Osteoblast (primary cell): ENCODE measurements at regions not wholly inside any gene's neighbourhood (a gene's known extent, or its start where the extent isn't known, plus 50 kb on each side); places are given as distances from the start of the nearest gene placed in this dataset.

ENCODE experiments used
- DNase-seq: peaks from one replicate; pipeline ENCODE4 v3.0.0; 2011; ENCODE audit warnings: low spot score, mixed read lengths; ENCODE audit not compliant: insufficient read length; ENCODE audit errors: missing footprints
- H2AFZ ChIP-seq: 2 replicates; pipeline ENCODE4 v1.6.0; 2011; ENCODE audit warnings: mild to moderate bottlenecking, low read length
- H3K27ac ChIP-seq: 2 replicates; pipeline ENCODE4 v1.5.1; 2011; ENCODE audit warnings: mild to moderate bottlenecking, low read depth, low read length, moderate library complexity
- H3K27me3 ChIP-seq: 2 replicates; pipeline ENCODE4 v1.6.0; 2012; ENCODE audit warnings: mild to moderate bottlenecking, control low read depth, inconsistent platforms, low read length, moderate library complexity; ENCODE audit not compliant: insufficient read depth
- H3K36me3 ChIP-seq: 2 replicates; pipeline ENCODE4 v1.5.1; 2011; ENCODE audit warnings: mild to moderate bottlenecking, low read length, control low read depth, moderate library complexity; ENCODE audit not compliant: insufficient read depth
- H3K4me1 ChIP-seq: 2 replicates; pipeline ENCODE4 v1.5.1; 2011; ENCODE audit warnings: mild to moderate bottlenecking, low read length, control low read depth, moderate library complexity; ENCODE audit not compliant: insufficient read depth
- H3K4me2 ChIP-seq: 2 replicates; pipeline ENCODE4 v1.6.0; 2011; ENCODE audit warnings: mild to moderate bottlenecking, low read length; ENCODE audit not compliant: insufficient read depth
- H3K4me3 ChIP-seq: fragments of 200-600 bp; sonication (generic); 3 replicates; pipeline ENCODE4 v1.5.1; 2012; ENCODE audit warnings: mild to moderate bottlenecking, low read length, inconsistent platforms; ENCODE audit not compliant: insufficient read depth
- H3K79me2 ChIP-seq: 2 replicates; pipeline ENCODE4 v1.6.0; 2012; ENCODE audit warnings: mild to moderate bottlenecking, low read length, control low read depth, inconsistent platforms; ENCODE audit not compliant: insufficient read depth
- H3K9me3 ChIP-seq: 2 replicates; pipeline ENCODE4 v1.5.1; 2011; ENCODE audit warnings: low read depth, low read length, control low read depth
- H4K20me1 ChIP-seq: 2 replicates; pipeline ENCODE4 v1.6.0; 2012; ENCODE audit warnings: mild to moderate bottlenecking, low read length, control low read depth; ENCODE audit not compliant: insufficient read depth
- TF ChIP-seq, protein P1 (sequence below): IDR thresholded peaks from 2 replicates; pipeline ENCODE4 v1.5.1; 2011; ENCODE audit warnings: mild to moderate bottlenecking, low read depth, low read length, moderate library complexity; ENCODE audit errors: extremely low read depth

DNA sequence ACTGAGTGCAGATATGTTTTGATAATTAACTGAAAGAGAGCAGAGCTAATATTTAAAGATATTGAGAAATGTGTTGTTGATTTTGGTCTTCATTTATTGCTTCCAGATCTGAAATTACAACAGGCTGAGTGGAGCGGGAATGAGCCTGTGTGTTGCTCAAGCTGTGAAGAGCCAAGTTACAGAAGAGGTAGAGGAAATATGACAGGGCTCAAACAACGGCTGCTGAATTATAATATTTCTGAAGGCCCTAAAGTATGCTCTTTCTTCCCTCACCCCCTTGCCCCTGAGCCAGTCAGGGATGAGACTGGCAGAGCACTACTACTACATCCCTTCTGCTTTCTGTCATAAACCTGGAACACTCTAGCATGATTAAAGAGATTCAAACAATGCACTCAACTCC lies 115.6 kb downstream of the FANCF start:
- no peak overlapping the region for H3K27ac ChIP-seq
- no peaks in the 10 kb centered on the region for H4K20me1 ChIP-seq
- H3K4me1 ChIP-seq: no peaks in the 10 kb centered on the region
- H3K79me2 ChIP-seq: no peaks in the 10 kb centered on the region
- no peaks in the 10 kb centered on the region for H3K27me3 ChIP-seq
- no peak overlapping the region for H3K4me2 ChIP-seq
- TF ChIP-seq, protein P1, sequence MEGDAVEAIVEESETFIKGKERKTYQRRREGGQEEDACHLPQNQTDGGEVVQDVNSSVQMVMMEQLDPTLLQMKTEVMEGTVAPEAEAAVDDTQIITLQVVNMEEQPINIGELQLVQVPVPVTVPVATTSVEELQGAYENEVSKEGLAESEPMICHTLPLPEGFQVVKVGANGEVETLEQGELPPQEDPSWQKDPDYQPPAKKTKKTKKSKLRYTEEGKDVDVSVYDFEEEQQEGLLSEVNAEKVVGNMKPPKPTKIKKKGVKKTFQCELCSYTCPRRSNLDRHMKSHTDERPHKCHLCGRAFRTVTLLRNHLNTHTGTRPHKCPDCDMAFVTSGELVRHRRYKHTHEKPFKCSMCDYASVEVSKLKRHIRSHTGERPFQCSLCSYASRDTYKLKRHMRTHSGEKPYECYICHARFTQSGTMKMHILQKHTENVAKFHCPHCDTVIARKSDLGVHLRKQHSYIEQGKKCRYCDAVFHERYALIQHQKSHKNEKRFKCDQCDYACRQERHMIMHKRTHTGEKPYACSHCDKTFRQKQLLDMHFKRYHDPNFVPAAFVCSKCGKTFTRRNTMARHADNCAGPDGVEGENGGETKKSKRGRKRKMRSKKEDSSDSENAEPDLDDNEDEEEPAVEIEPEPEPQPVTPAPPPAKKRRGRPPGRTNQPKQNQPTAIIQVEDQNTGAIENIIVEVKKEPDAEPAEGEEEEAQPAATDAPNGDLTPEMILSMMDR: no peak
- no peak overlapping the region for H2AFZ ChIP-seq
- no peak for DNase-seq
- H3K9me3 ChIP-seq: no peaks in the 10 kb centered on the region
- no peak overlapping the region for H3K4me3 ChIP-seq
- no peaks in the 10 kb centered on the region for H3K36me3 ChIP-seq

DNA sequence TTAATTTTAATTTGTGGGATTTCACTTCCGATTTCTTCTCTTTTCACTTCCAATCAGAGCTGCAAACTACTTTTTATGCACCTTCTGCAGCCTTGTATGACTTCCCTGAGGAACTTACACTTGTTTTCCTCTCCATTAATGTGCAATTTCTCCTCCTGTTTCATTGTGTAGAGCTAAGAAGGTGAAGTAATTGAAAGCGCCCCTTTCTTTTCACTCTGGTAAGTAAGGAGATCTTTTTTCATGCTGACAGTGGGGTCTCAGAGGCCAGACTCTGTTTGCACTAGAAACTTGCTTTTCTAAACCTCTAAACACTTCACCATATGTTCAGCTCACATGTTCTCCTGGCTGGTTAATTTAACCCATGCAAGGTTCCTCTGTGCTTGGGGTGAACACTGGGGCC lies 117.0 kb downstream of the FANCF start:
- Histone ChIP-seq H3K4me1 (no peaks in the 10 kb centered on the region), H3K36me3 (no peaks in the 10 kb centered on the region), H4K20me1 (no peaks in the 10 kb centered on the region), H3K79me2 (no peaks in the 10 kb centered on the region), H3K27ac (no peak overlapping the region), H3K4me3 (no peak overlapping the region), H3K27me3 (no peaks in the 10 kb centered on the region), H3K4me2 (no peak overlapping the region), H3K9me3 (no peaks in the 10 kb centered on the region), H2AFZ (no peak overlapping the region)
- DNase-seq: no peak
- TF ChIP-seq, protein P1: no peak

DNA sequence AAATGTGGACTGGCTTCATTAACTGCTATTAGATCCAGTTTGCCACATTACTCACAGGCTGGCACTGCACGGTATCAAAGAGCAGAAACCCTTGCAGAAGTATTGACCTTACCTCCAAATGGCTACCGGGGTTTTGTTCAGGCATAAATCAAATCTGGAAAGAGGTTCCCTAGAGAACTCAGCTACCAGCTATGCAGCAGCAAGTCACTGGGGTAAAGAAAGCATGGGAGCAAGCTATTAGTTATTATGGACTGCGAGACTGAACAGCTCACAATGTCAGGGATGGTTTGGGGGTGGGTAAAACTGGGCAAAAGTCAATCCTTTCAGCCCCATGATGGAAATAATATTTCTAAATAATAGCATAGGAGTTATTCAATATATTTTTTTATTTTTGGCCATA lies 128.1 kb downstream of the FANCF start:
- no peaks in the 10 kb centered on the region for H3K27me3 ChIP-seq
- no peak for DNase-seq
- TF ChIP-seq, protein P1: no peak
- no peak overlapping the region for H2AFZ ChIP-seq
- no peak overlapping the region for H3K27ac ChIP-seq
- no peaks in the 10 kb centered on the region for H3K36me3 ChIP-seq
- H3K9me3 ChIP-seq: no peaks in the 10 kb centered on the region
- H4K20me1 ChIP-seq: no peaks in the 10 kb centered on the region
- H3K4me3 ChIP-seq: no peak overlapping the region
- no peak overlapping the region for H3K4me2 ChIP-seq
- H3K4me1 ChIP-seq: no peaks in the 10 kb centered on the region
- no peaks in the 10 kb centered on the region for H3K79me2 ChIP-seq

DNA sequence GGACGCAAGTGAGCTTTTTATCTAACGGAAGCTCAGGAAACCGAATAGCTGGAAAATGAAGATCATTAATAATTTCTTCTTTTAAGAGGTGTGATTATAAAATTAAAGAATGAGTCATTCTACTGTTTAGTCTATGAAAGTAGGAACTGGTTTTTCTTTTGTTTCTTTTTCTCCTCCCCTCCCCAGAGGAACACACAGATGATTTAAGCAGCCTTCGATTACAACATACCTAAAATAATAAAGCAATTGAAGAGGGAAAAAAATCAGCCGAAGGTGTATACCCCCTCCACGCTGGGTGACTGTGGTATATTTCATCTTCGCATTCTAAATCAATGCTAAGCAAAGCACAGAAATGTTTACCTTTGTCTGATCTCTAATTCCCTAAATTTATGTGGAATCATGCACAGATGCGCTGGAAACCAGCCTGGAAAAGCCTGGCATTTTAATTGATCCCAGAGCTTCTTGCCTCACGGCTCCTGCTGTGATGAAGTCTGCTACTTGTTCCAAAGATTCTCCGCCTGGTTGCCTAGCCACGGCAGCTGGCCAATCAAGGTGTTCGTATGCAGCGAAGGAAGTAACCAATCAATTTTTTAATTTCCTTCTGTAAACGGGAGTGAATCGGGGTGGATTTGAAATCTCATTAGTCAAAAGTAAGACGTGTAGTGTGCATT lies 133.9 kb downstream of the FANCF start:
- Histone ChIP-seq H2AFZ (no peak overlapping the region), H4K20me1 (no peaks in the 10 kb centered on the region), H3K4me3 (no peak overlapping the region), H3K27ac (no peak overlapping the region), H3K27me3 (no peaks in the 10 kb centered on the region), H3K4me2 (no peak overlapping the region), H3K79me2 (no peaks in the 10 kb centered on the region), H3K36me3 (no peaks in the 10 kb centered on the region), H3K4me1 (no peaks in the 10 kb centered on the region), H3K9me3 (no peaks in the 10 kb centered on the region)
- TF ChIP-seq, protein P1: no peak
- DNase-seq: no peak
